ENCODE measurements at regions not wholly inside any gene's neighbourhood (a gene's known extent, or its start where the extent isn't known, plus 50 kb on each side); places are given as distances from the start of the nearest gene placed in this dataset.

- no peaks in the 10 kb centered on the region for H3K36me3 ChIP-seq
- no peaks in the 10 kb centered on the region for H3K27me3 ChIP-seq
- H3K4me1 ChIP-seq: peaks cover 7 to 43% of the 10 kb centered on the region in 2 donors
- peak overlapping the region in 1 of 3 donors; percentile 30 for H3K27ac ChIP-seq
- DNase-seq: no peak
- no peak overlapping the region for H3K4me3 ChIP-seq (replicated peaks in 1 of 3)
- 85 to 90% methylated on average over 18 to 20 of the region's 20 CpGs for WGBS, 2 donors
- no peaks in the 10 kb centered on the region for H3K9me3 ChIP-seq
- intact Hi-C loops (cut with DNase I): no loop called here
- TF ChIP-seq, protein P1, sequence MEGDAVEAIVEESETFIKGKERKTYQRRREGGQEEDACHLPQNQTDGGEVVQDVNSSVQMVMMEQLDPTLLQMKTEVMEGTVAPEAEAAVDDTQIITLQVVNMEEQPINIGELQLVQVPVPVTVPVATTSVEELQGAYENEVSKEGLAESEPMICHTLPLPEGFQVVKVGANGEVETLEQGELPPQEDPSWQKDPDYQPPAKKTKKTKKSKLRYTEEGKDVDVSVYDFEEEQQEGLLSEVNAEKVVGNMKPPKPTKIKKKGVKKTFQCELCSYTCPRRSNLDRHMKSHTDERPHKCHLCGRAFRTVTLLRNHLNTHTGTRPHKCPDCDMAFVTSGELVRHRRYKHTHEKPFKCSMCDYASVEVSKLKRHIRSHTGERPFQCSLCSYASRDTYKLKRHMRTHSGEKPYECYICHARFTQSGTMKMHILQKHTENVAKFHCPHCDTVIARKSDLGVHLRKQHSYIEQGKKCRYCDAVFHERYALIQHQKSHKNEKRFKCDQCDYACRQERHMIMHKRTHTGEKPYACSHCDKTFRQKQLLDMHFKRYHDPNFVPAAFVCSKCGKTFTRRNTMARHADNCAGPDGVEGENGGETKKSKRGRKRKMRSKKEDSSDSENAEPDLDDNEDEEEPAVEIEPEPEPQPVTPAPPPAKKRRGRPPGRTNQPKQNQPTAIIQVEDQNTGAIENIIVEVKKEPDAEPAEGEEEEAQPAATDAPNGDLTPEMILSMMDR (IDR thresholded peaks at IDR 0.05): no peak
- no peak for TF ChIP-seq POLR2A (IDR thresholded peaks at IDR 0.05)
Measured at GRCh38 chr2:240252191-240252871, 111.9 kb upstream of the OTOS start.

DNA sequence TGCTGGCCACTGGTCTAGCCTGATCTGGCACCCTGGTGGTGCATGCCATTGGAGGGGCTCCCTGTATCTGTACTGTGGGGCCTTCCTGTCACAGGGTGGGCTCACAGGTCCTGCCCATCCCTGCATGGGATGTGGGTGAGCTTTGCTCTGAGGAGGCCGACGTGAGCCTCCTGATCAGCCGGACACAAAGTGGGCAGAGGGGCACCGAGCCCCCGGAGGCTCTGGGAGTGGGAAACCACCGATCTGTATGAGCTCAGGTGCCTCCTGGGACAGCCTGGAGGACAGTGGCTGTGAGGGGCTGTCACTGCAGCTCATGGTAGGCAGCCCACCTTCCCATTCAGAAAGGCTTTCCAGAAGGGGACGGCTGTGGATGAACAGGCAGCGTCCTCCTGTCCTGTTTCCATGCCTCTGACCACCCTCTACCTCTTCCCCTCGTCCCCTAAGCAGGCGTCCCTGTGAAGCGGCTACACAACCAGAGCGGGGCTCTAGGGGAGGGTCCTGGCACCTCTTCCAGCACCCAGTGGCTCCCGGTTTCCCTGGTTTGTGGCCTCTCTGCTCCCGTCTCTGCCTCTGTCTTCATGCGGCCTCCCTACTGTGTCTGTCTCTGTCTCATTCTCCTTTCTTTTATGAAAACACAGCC, 112.5 kb upstream of the OTOS start:
- no peaks in the 10 kb centered on the region for H3K27me3 ChIP-seq
- H3K9me3 ChIP-seq: no peaks in the 10 kb centered on the region
- no peak overlapping the region for H3K27ac ChIP-seq
- WGBS, 2 donors: 91 to 92% methylated on average over 15 of the region's 15 CpGs
- H3K4me3 ChIP-seq (replicated peaks in 1 of 3): no peak overlapping the region
- TF ChIP-seq, protein P1 (IDR thresholded peaks at IDR 0.05): no peak
- no peak for TF ChIP-seq POLR2A (IDR thresholded peaks at IDR 0.05)
- H3K36me3 ChIP-seq: no peaks in the 10 kb centered on the region
- intact Hi-C loops (cut with DNase I): no loop called here
- no peak for DNase-seq
- peaks cover 7 to 43% of the 10 kb centered on the region in 2 donors for H3K4me1 ChIP-seq

DNA sequence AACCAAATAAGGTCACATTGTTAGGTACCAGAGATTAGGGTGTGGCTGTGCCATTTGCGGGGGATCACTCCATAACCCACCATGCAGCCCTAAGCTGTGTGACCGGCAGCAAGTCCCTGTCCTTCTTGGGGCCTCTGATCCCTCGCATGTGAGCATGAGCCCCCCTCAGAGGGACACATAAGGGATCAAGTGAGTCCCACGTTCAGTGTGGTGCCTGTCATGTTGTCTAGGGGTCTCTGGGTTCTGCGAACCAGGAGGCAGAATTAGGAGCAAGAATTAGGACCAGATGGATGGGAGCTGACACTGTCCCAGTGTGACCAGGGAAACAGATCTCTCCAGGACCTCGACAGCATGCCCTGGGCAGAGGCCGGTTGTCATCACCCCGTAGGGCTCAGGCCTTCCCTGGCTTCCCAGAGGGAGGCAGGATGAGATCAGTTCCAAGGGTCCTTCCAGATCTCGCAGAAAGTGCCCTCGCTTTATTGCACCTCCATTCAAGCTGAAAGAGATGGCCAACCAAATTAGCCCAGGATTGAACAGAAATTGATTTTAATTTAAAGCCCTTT, 113.2 kb upstream of the OTOS start:
- Histone ChIP-seq H3K27me3 (no peaks in the 10 kb centered on the region), H3K9me3 (no peaks in the 10 kb centered on the region), H3K4me1 (peaks cover 7 to 44% of the 10 kb centered on the region in 2 donors), H3K36me3 (no peaks in the 10 kb centered on the region), H3K27ac (no peak overlapping the region), H3K4me3 (replicated peaks in 1 of 3) (no peak overlapping the region)
- no peak for DNase-seq
- 72 to 76% methylated on average over 10 of the region's 10 CpGs for WGBS, 2 donors
- TF ChIP-seq, protein P1 (IDR thresholded peaks at IDR 0.05): no peak
- no peak for TF ChIP-seq POLR2A (IDR thresholded peaks at IDR 0.05)
- intact Hi-C loops (cut with DNase I): no loop called here

DNA sequence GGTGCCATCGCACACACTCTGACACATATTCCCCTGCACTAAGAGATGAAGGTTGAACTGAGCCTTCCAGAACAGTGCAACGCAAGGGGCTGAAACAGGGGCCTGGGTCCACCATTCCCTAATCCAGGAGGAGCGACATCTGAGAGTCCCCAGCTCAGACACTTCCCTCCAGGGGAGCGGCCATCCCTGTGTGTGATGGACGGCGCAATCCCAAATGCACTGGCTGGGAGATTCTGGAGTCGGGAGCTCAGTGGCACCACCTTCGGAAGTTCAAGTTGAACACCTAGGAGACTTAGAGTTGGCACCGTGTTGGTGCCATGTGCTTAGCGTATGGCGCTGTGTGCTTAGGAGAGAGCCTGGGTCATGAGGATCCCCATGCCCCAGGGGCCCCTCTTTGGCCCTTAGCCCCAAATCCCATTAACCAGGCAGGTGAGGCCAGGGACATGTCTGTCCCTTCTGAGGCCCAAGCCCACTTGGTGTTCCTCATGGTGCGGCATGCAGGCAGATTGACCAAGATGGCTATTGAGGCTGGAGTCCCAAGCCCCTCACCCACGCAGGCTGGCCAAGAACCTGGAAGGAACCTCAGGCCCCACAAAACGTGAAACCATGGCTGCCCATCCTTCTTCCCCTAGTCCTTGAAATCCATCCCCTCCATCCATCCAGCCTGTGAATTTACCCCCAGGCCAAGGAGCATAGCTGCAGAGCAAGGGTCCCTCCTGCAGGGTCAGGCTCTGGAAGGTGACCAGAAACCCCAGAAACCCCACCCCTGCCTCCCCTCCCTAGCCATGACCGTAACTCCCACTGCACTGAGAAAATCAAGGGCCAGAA, 114.1 kb upstream of the OTOS start:
- no peak for DNase-seq
- peak overlapping the region in 1 of 3 donors; percentile 89 for H3K27ac ChIP-seq
- no peak for TF ChIP-seq POLR2A (IDR thresholded peaks at IDR 0.05)
- TF ChIP-seq, protein P1 (IDR thresholded peaks at IDR 0.05): no peak
- H3K9me3 ChIP-seq: no peaks in the 10 kb centered on the region
- H3K4me1 ChIP-seq: peaks cover 7 to 52% of the 10 kb centered on the region in 2 donors
- H3K4me3 ChIP-seq (replicated peaks in 1 of 3): no peak overlapping the region
- WGBS, 2 donors: 84 to 93% methylated on average over 12 to 14 of the region's 15 CpGs
- H3K36me3 ChIP-seq: no peaks in the 10 kb centered on the region
- no peaks in the 10 kb centered on the region for H3K27me3 ChIP-seq
- intact Hi-C loops (cut with DNase I): no loop called here
